IMR-90 (cell line): ENCODE measurements at regions not wholly inside any gene's neighbourhood (a gene's known extent, or its start where the extent isn't known, plus 50 kb on each side); places are given as distances from the start of the nearest gene placed in this dataset.

Source experiments
- ATAC-seq: fragments of 200-7000 bp; cut with Tn5 transposase; 2 replicates; pipeline ENCODE4 v1.9.1; 2020; ENCODE audit warnings: low read depth, mild to moderate bottlenecking, moderate library complexity
- BruUV-seq: library from RNA; stranded (reverse); fragments of 400-500 nt; replicated peaks from 2 replicates; lab custom pipeline; 2021; lab: Mats Ljungman, UMichigan
- CTCF ChIA-PET: fragments of 300-600 bp; formaldehyde crosslinking; extraction: SDS; loops from one replicate; lab custom pipeline; 2021; ENCODE audit warnings: antibody characterized with exemption; lab: Yijun Ruan, JAX
- POLR2A ChIA-PET: fragments of 300-600 bp; sonication (Branson Sonifier 250); formaldehyde crosslinking; loops from one replicate; lab custom pipeline; 2022; ENCODE audit warnings: antibody characterized with exemption; ENCODE audit not compliant: unreplicated experiment; lab: Charles Lee
- DNase-seq: peaks from one replicate; pipeline ENCODE4 v3.0.0; 2013
- H2AFZ ChIP-seq: replicated peaks from 2 replicates; pipeline ENCODE3; 2013; ENCODE audit warnings: low read length, mild to moderate bottlenecking; ENCODE audit not compliant: poor library complexity
- H2AK5ac ChIP-seq: 2 replicates; pipeline ENCODE4 v1.6.1; 2013; ENCODE audit warnings: low read depth, low read length, inconsistent platforms
- H2AK9ac ChIP-seq: replicated peaks from 2 replicates; pipeline ENCODE3; 2013; ENCODE audit warnings: mild to moderate bottlenecking, low read depth, low read length, moderate library complexity; ENCODE audit not compliant: poor library complexity
- H2BK120ac ChIP-seq: 2 replicates; pipeline ENCODE4 v1.6.1; 2013; ENCODE audit warnings: low read depth, low read length, inconsistent platforms
- H2BK15ac ChIP-seq: 3 replicates; pipeline ENCODE4 v1.6.1; 2013; ENCODE audit warnings: low read depth, low read length, inconsistent platforms
- H2BK20ac ChIP-seq: 2 replicates; pipeline ENCODE4 v1.6.1; 2013; ENCODE audit warnings: low read depth, mild to moderate bottlenecking, inconsistent platforms, low read length, moderate library complexity
- H2BK5ac ChIP-seq: 2 replicates; pipeline ENCODE4 v1.6.1; 2013; ENCODE audit warnings: mild to moderate bottlenecking, low read depth, low read length, inconsistent platforms; ENCODE audit not compliant: poor library complexity, severe bottlenecking
- H3K14ac ChIP-seq: replicated peaks from 2 replicates; pipeline ENCODE4 v1.6.1; 2013; ENCODE audit warnings: low read depth, low read length, inconsistent platforms
- H3K18ac ChIP-seq: 2 replicates; pipeline ENCODE4 v1.6.1; 2013; ENCODE audit warnings: low read depth, low read length, control low read depth
- H3K23ac ChIP-seq: 2 replicates; pipeline ENCODE4 v1.6.1; 2013; ENCODE audit warnings: low read depth, low read length, inconsistent platforms
- H3K27ac ChIP-seq: 2 replicates; pipeline ENCODE4 v1.5.1; 2013; ENCODE audit warnings: mild to moderate bottlenecking, control low read depth, low read length; ENCODE audit not compliant: insufficient read depth
- H3K27me3 ChIP-seq: 2 replicates; pipeline ENCODE4 v1.6.1; 2013; ENCODE audit warnings: low read length; ENCODE audit not compliant: control insufficient read depth, insufficient read depth
- H3K36me3 ChIP-seq: 2 replicates; pipeline ENCODE4 v1.6.1; 2013; ENCODE audit warnings: low read length, mixed read lengths; ENCODE audit not compliant: control insufficient read depth, insufficient read depth
- H3K4ac ChIP-seq: 2 replicates; pipeline ENCODE4 v1.6.1; 2013; ENCODE audit warnings: low read depth, low read length, inconsistent platforms
- H3K4me1 ChIP-seq: 2 replicates; pipeline ENCODE4 v1.6.1; 2013; ENCODE audit warnings: low read length, mixed read lengths; ENCODE audit not compliant: control insufficient read depth, insufficient read depth
- H3K4me2 ChIP-seq: 2 replicates; pipeline ENCODE4 v1.6.1; 2013; ENCODE audit warnings: low read depth, mild to moderate bottlenecking, control low read depth, low read length, moderate library complexity
- H3K4me3 ChIP-seq: 2 replicates; pipeline ENCODE4 v1.5.1; 2013; ENCODE audit warnings: low read depth, mild to moderate bottlenecking, control low read depth, low read length, moderate library complexity; ENCODE audit not compliant: insufficient read depth
- H3K56ac ChIP-seq: 2 replicates; pipeline ENCODE4 v1.6.1; 2013; ENCODE audit warnings: low read length, inconsistent platforms; ENCODE audit not compliant: insufficient read depth; ENCODE audit errors: extremely low read depth
- H3K79me1 ChIP-seq, 2 experiments: 2 replicates each; pipeline ENCODE4 v1.6.1; 2013; ENCODE audit warnings: low read length in 2 of 2, inconsistent platforms in 1 of 2, low read depth in 1 of 2
- H3K9ac ChIP-seq: 2 replicates; pipeline ENCODE4 v1.6.1; 2013; ENCODE audit warnings: low read depth, low read length, control low read depth
- H3K9me1 ChIP-seq: 2 replicates; pipeline ENCODE4 v1.6.1; 2013; ENCODE audit warnings: low read length, inconsistent platforms; ENCODE audit not compliant: insufficient read depth
- H3K9me3 ChIP-seq: 2 replicates; pipeline ENCODE4 v1.6.1; 2013; ENCODE audit warnings: low read length; ENCODE audit not compliant: control insufficient read depth, insufficient read depth
- H4K20me1 ChIP-seq: 2 replicates; pipeline ENCODE4 v1.6.1; 2013; ENCODE audit warnings: low read length, inconsistent platforms; ENCODE audit not compliant: insufficient read depth
- H4K5ac ChIP-seq: 2 replicates; pipeline ENCODE4 v1.6.1; 2013; ENCODE audit warnings: mild to moderate bottlenecking, low read depth, low read length, control low read depth
- H4K8ac ChIP-seq, 2 experiments: 2 replicates each; pipeline ENCODE4 v1.6.1; 2013; ENCODE audit warnings: low read depth in 2 of 2, low read length in 2 of 2, control low read depth in 1 of 2, inconsistent platforms in 1 of 2
- H4K91ac ChIP-seq: 2 replicates; pipeline ENCODE4 v1.6.1; 2013; ENCODE audit warnings: low read depth, low read length, inconsistent platforms; ENCODE audit not compliant: insufficient read depth
- CHD1 ChIP-seq: IDR thresholded peaks from 2 replicates; pipeline ENCODE4 v1.6.1; 2012; ENCODE audit warnings: low read depth, low read length, improper control_type of control experiment
- WGBS, 2 experiments: methylation state at CpG; one replicate each; pipeline versions ENCODE4 v1.1.5 to v1.1.7; 2013; ENCODE audit warnings: missing lambda C conversion rate in 2 of 2; ENCODE audit not compliant: insufficient read length in 1 of 2; ENCODE audit errors: extremely low coverage in 2 of 2; 5-methylcytosine and 5-hydroxymethylcytosine counted together
- dilution Hi-C: fragments of 300-500 bp; cut with HindIII; formaldehyde crosslinking; loops from one replicate; pipeline ENCODE4 v1.14.3; 2018; ENCODE audit warnings: low sequenced_read_pairs; ENCODE audit not compliant: unreplicated experiment
- in situ Hi-C: fragments of 300-500 bp; cut with MboI; formaldehyde crosslinking; loops from 3 replicates; pipeline ENCODE4 v1.14.3; 2019; ENCODE audit warnings: low sequenced_read_pairs, inconsistent platforms, mixed read lengths
- intact Hi-C: fragments of 100-400 bp; cut with micrococcal nuclease; formaldehyde crosslinking; loops from 2 replicates; pipeline ENCODE4 v1.10.0; 2022

GRCh38 chr7:84714765-84715164 is 472.1 kb downstream of the SEMA3D start:
- H2BK15ac ChIP-seq, result no peak overlapping the region
- H3K4me3 ChIP-seq, result no peak overlapping the region
- H4K20me1 ChIP-seq, result no peaks in the 10 kb centered on the region
- ATAC-seq (no peak), DNase-seq (no peak)
- H3K27me3 ChIP-seq, result no peaks in the 10 kb centered on the region
- intact Hi-C loops (no loop called here), in situ Hi-C loops (no loop called here), dilution Hi-C loops (no loop called here)
- no peak overlapping the region for H3K18ac ChIP-seq
- no peak for TF ChIP-seq CHD1
- no peaks in the 10 kb centered on the region for H3K79me1 ChIP-seq
- no peak overlapping the region for H3K56ac ChIP-seq
- no peak overlapping the region for H4K91ac ChIP-seq
- H2AK5ac ChIP-seq, result no peak overlapping the region
- CTCF ChIA-PET, result no interaction called here
- 89% methylated on average over 3 of the region's 4 CpGs; no CpG with 5 or more reads in 1 of the 2 experiments for WGBS, 2 experiments
- no peak overlapping the region for H3K4ac ChIP-seq
- H3K9me3 ChIP-seq, result no peaks in the 10 kb centered on the region
- H3K9me1 ChIP-seq, result no peaks in the 10 kb centered on the region
- no peaks in the 10 kb centered on the region for H3K4me1 ChIP-seq
- no peak overlapping the region for H2BK5ac ChIP-seq
- H2AK9ac ChIP-seq, result no peak overlapping the region
- no peak overlapping the region for H2AFZ ChIP-seq
- H3K27ac ChIP-seq, result no peak overlapping the region
- no peak overlapping the region for H4K5ac ChIP-seq
- H4K8ac ChIP-seq, result no peak overlapping the region
- no peaks in the 10 kb centered on the region for H3K36me3 ChIP-seq
- BruUV-seq, result no TSS peak
- H3K14ac ChIP-seq, result no peak overlapping the region
- H2BK20ac ChIP-seq, result 0 out of 2 replicates have a peak overlapping the region, but pooled peaks have one; percentile 25
- POLR2A ChIA-PET, result no interaction called here
- H3K23ac ChIP-seq, result no peak overlapping the region
- no peak overlapping the region for H3K4me2 ChIP-seq
- H3K9ac ChIP-seq, result no peak overlapping the region
- no peak overlapping the region for H2BK120ac ChIP-seq
